ENCODE measurements at regions not wholly inside any gene's neighbourhood (a gene's known extent, or its start where the extent isn't known, plus 50 kb on each side); places are given as distances from the start of the nearest gene placed in this dataset.
"Not testable (repeated sequence)": the region's sequence is repeated elsewhere in the genome, so short reads cannot be mapped to it uniquely, and the experiment has no call there.

DNA sequence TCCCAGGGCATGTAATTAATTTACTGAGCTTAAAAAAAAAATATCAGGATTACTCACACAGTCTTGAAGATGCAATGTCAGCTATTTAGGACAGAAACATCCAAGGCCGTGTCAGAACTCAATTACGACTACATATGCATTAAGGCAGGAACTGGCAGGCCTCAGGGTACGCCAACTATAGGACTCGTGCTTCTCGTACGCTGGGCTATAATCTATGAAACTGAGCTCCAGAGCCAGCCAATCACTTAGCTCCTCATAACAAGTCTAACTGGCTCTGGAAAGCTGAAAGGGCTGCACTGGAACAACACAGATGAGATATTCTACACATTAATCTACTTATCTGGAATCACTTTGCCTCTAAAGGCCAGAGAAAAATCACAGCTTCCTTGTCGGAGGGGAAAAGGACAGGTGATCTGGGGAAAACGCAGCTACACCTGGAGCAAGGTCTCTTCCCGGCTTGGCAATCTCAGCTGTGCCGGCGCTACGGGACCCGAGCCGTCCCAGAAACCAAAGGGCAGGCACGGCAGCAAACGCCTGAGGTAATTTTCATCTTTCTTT lies 212.0 kb downstream of the DEPDC1B start:
- H3K9me3 Mint-ChIP-seq: no peaks in the 10 kb centered on the region
- H3K4me1 Mint-ChIP-seq: no peaks in the 10 kb centered on the region
- no peak overlapping the region for H3K27ac Mint-ChIP-seq
- no peaks in the 10 kb centered on the region for H3K36me3 Mint-ChIP-seq (ENCODE audit: low read depth)
- no peak overlapping the region for H3K4me3 Mint-ChIP-seq
- no peak for ATAC-seq (replicated peaks)
- no peaks in the 10 kb centered on the region for H3K27me3 Mint-ChIP-seq

DNA sequence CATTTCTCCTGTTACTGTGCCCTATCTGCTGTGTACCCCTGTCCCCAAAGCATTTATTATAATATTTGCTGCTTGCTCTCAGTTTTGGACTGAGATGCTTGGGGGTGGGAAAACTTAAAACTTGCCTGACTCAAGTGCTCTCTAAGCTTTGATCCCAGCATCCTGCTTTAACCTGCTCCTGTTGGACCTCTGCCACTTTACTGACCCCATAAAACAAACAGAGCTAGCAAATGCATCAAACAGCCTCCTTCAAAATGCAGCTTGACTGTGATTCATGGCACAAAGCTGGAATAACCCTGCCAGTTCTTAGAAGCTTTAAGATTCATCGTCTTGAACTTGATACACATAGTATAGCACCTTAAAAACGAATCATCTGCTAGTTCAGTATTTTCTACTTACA lies 212.5 kb downstream of the DEPDC1B start:
- Mint-ChIP-seq H3K4me1 (no peaks in the 10 kb centered on the region), H3K9me3 (no peaks in the 10 kb centered on the region), H3K27ac (no peak overlapping the region), H3K27me3 (no peaks in the 10 kb centered on the region), H3K36me3 (ENCODE audit: low read depth) (no peaks in the 10 kb centered on the region), H3K4me3 (no peak overlapping the region)
- ATAC-seq (replicated peaks): no peak

DNA sequence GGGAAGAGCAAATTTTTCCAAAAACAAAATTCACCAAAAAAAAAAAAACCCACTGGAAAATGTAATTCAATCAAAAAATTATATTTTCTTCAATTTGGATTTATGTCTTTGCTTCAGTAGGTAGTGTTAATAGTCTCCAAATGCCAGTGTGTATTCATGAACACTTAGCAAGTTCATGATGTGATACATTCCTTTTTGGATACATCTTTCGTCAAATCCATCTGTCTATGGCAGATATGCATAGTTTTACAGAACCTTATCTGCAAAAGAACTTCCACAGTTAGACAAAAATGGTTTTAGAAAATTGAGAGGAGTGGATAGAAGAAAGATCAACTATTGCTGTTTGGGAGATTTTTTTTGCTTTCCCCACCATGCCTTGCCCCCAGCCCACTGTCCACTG lies 214.6 kb downstream of the DEPDC1B start:
- H3K27me3 Mint-ChIP-seq: no peaks in the 10 kb centered on the region
- no peak overlapping the region for H3K27ac Mint-ChIP-seq
- H3K4me1 Mint-ChIP-seq: no peaks in the 10 kb centered on the region
- no peak overlapping the region for H3K4me3 Mint-ChIP-seq
- H3K36me3 Mint-ChIP-seq (ENCODE audit: low read depth): no peaks in the 10 kb centered on the region
- H3K9me3 Mint-ChIP-seq: no peaks in the 10 kb centered on the region
- no peak for ATAC-seq (replicated peaks)

DNA sequence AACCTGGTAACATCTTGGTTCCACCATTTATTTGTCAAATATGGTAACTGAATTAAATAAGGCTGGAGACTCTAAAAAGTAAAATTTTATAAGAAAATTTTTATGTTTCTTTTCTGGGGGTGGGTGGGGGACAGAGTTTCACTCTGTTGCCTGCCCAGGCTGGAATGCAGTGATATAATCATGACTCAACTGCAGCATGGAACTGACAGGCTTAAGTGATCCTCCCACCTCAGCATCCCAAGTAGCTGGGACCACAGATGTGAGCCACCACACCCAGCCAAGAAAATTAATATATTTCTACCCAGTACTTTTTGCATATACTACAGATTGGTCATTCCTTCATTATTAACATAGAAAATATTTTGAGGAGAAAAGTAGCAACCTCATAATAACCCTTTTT lies 216.9 kb downstream of the DEPDC1B start:
- H3K27me3 Mint-ChIP-seq: no peaks in the 10 kb centered on the region
- H3K4me1 Mint-ChIP-seq: no peaks in the 10 kb centered on the region
- H3K9me3 Mint-ChIP-seq: no peaks in the 10 kb centered on the region
- no peak for ATAC-seq (replicated peaks)
- H3K27ac Mint-ChIP-seq: no peak overlapping the region
- no peaks in the 10 kb centered on the region for H3K36me3 Mint-ChIP-seq (ENCODE audit: low read depth)
- H3K4me3 Mint-ChIP-seq: no peak overlapping the region

DNA sequence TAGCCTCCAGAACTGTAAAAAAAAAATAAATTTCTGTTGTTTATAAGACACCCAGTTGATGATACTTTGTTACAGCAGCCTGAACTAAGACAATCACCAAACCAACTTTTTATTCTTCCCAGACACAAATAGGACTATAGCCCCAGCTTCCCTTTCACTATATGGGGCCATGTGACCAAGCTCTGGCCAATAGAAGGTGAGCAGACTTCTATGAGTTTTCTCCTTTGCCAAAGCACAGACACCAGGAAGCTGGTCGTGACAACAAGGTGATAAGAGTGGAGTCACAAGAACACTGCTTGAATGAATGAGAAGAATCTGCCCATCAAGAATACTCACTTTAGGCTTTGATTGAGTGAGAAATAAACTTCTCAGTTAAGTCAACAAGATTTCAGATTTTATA lies 217.7 kb downstream of the DEPDC1B start:
- H3K4me1 Mint-ChIP-seq: no peaks in the 10 kb centered on the region
- H3K27me3 Mint-ChIP-seq: no peaks in the 10 kb centered on the region
- no peak overlapping the region for H3K4me3 Mint-ChIP-seq
- no peak overlapping the region for H3K27ac Mint-ChIP-seq
- H3K36me3 Mint-ChIP-seq (ENCODE audit: low read depth): no peaks in the 10 kb centered on the region
- ATAC-seq (replicated peaks): no peak
- no peaks in the 10 kb centered on the region for H3K9me3 Mint-ChIP-seq

DNA sequence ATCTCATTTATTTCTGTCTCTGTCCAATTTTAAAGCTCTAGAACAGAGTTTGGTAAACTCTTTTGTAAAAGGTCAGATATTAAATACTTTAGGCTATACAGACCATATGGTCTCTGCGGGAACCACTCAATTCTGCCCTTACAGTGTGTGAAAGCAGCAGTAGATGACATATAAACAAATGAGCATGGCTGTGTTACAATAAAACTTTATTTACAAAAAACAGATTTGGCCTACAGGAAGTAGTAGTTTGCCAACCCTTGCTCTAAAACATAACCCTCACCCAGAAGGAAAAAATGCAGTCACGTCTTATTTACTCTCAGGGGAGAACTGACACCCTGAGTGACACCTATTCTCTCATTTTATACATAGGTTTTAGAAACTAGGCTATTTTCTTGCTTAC lies 220.4 kb downstream of the DEPDC1B start:
- no peak for ATAC-seq (replicated peaks)
- no peaks in the 10 kb centered on the region for H3K27me3 Mint-ChIP-seq
- H3K27ac Mint-ChIP-seq: no peak overlapping the region
- peaks cover 6% of the 10 kb centered on the region for H3K9me3 Mint-ChIP-seq
- no peaks in the 10 kb centered on the region for H3K4me1 Mint-ChIP-seq
- H3K36me3 Mint-ChIP-seq (ENCODE audit: low read depth): no peaks in the 10 kb centered on the region
- no peak overlapping the region for H3K4me3 Mint-ChIP-seq

DNA sequence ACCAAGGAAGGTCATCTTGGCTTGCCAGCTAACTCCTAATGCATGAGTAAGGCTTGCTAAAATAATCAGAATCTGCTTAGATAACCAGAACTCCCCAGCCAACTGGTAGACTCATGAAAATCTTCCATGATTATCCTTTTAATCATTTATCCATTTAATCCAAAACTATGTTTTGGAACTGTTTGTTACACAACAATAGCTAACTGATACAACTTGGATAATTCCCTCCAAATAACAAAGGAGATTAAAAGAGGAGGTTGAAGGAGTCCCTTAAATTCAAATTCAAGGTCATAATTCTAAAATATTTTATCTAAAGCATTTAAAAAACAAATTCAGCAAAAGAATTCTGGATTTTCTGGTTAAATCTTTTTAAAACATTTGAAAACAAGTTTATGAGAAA lies 222.1 kb downstream of the DEPDC1B start:
- Mint-ChIP-seq H3K4me1 (no peaks in the 10 kb centered on the region), H3K9me3 (peaks cover 7% of the 10 kb centered on the region), H3K27me3 (no peaks in the 10 kb centered on the region), H3K27ac (no peak overlapping the region), H3K4me3 (no peak overlapping the region), H3K36me3 (ENCODE audit: low read depth) (no peaks in the 10 kb centered on the region)
- no peak for ATAC-seq (replicated peaks)

DNA sequence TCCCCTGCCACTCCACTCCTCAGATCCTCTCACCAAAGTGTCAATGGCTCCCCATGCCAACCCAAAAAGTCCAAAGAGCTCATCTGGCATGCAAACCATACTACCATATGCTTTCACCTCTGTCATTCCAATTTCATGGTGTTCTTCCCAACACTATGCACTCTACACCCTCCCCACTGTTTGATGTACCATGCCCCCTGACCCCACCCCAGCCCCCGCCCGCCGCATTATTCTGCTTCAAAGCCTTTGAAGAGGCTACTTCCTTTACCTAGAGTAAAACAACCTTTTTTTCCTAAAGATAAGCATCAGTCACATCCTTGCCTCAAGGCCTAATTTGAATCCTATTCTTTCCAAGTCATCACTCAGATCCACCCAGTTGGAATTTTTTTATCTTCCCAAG lies 226.3 kb downstream of the DEPDC1B start:
- H3K4me3 Mint-ChIP-seq: no peak overlapping the region
- H3K27ac Mint-ChIP-seq: no peak overlapping the region
- no peak for ATAC-seq (replicated peaks)
- H3K36me3 Mint-ChIP-seq (ENCODE audit: low read depth): no peaks in the 10 kb centered on the region
- no peaks in the 10 kb centered on the region for H3K4me1 Mint-ChIP-seq
- peaks cover 5% of the 10 kb centered on the region for H3K27me3 Mint-ChIP-seq
- peaks cover 17% of the 10 kb centered on the region for H3K9me3 Mint-ChIP-seq

DNA sequence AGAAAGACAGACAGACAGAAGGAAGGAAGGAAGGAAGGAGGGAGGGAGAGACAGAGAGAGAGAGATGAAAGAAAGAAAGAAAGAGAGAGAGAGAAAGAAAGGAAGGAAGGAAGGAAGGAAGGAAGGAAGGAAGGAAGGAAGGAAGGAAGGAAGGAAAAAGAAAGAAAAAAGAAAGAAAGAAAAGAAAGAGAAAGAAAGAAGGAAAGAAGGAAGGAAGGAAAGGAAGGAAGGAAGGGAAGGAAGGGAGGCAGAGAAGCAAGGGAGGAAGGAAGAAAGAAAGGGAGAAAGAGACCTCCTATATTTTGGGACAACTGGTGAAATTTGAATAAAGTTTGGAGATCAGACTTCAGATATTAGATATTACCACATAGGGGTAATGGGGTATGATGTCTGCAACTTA lies 226.9 kb downstream of the DEPDC1B start:
- not testable (repeated sequence) for H3K36me3 Mint-ChIP-seq (ENCODE audit: low read depth); H3K4me3 Mint-ChIP-seq; ATAC-seq (replicated peaks); H3K27ac Mint-ChIP-seq; H3K27me3 Mint-ChIP-seq; H3K4me1 Mint-ChIP-seq
- H3K9me3 Mint-ChIP-seq: peaks cover 17% of the 10 kb centered on the region

DNA sequence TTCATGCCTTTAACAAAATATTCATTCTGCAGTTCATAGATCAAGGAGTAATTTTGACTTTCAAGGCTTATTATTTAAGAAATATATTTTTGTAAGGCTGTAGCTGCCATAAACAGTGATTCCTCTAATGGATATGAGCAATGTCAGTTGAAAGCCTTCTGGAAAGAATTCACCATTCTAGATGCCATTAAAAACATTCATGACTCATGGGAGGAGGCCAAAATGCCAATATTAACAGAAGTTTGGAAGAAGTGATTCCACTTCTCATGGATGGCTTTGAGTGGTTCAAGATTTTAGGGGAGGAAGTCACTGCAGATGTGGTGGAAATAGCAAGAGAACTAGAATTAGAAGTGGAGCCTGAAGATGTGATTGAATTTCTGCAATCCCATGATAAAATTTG lies 229.1 kb downstream of the DEPDC1B start:
- no peak overlapping the region for H3K27ac Mint-ChIP-seq
- no peaks in the 10 kb centered on the region for H3K4me1 Mint-ChIP-seq
- H3K27me3 Mint-ChIP-seq: peaks cover 5% of the 10 kb centered on the region
- H3K4me3 Mint-ChIP-seq: no peak overlapping the region
- H3K9me3 Mint-ChIP-seq: peaks cover 12% of the 10 kb centered on the region
- H3K36me3 Mint-ChIP-seq (ENCODE audit: low read depth): no peaks in the 10 kb centered on the region
- no peak for ATAC-seq (replicated peaks)

DNA sequence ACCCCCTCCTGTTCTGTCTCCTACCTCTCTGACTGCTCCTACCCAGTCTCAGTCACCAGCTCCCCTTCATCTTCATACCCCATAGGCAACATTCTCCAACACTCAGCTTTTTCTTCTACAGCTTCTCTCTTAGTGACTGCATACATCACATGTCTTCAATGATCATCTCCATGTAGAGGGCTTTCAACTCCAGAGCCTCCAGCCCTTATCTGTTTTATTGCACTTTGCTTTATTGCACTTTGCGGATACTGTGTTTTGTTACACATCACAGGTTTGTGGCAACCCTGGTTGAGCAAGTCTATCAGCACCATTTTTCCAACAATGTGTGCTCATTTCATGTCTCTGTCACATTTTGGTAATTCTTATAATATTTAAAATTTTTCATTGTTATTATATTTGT lies 230.7 kb downstream of the DEPDC1B start:
- Mint-ChIP-seq H3K4me3 (no peak overlapping the region), H3K4me1 (no peaks in the 10 kb centered on the region), H3K36me3 (ENCODE audit: low read depth) (no peaks in the 10 kb centered on the region), H3K9me3 (peaks cover 16% of the 10 kb centered on the region), H3K27me3 (peaks cover 5% of the 10 kb centered on the region), H3K27ac (no peak overlapping the region)
- ATAC-seq (replicated peaks): no peak

DNA sequence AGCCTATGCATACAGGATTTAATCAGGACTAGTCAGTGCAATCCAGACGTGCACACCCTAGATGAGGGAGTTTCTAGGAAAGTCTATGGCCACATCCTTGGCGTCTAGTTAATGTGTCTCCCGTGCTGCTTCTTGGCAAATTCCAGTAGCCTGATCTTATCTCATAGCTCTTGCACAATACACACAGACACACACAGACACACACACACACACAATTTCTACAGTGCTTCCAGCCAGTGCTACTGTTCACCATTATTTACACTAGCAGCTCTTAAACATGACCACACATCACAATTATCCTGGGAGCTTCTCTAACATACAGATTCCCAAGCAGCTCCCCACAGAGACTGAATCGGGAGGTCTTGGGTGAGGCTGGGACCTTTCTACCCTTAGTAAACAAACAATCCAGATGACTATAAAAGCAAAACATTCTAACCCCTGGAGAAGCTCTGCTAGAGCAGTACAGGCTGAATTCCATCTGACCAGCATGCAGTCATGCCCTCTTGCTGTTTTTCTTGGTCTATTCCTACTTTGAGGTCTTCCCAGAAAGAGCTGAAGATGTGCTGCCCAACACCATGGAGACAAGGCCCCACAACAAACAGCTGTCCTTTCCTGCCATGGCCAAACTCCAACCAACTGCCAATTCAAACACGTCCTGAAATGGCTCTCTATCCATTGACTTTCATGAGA lies 236.6 kb downstream of the DEPDC1B start:
- Mint-ChIP-seq H3K9me3 (peaks cover 11% of the 10 kb centered on the region), H3K4me1 (no peaks in the 10 kb centered on the region), H3K4me3 (no peak overlapping the region), H3K27me3 (no peaks in the 10 kb centered on the region), H3K27ac (no peak overlapping the region), H3K36me3 (ENCODE audit: low read depth) (no peaks in the 10 kb centered on the region)
- ATAC-seq (replicated peaks): no peak

DNA sequence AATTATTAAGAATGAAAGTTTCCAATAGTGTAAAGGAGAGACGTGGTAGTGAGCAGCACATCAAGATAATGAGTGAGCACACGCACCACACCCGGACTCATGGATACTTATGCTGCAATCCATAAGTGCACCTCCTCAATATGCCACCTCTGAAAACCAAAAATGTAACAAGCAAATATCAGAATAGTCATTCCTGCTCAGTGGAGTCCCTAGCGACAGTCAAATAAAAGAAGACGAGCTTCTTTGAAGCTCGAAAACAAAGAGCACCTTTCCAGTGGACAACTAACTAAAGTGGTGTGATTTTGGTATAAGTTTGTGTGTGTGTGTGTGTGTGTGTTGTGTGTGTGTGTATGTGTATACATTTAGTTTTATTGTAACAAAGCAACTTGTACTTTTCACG lies 241.3 kb downstream of the DEPDC1B start:
- H3K4me1 Mint-ChIP-seq: no peaks in the 10 kb centered on the region
- no peaks in the 10 kb centered on the region for H3K27me3 Mint-ChIP-seq
- H3K36me3 Mint-ChIP-seq (ENCODE audit: low read depth): no peaks in the 10 kb centered on the region
- no peak for ATAC-seq (replicated peaks)
- peaks cover 4% of the 10 kb centered on the region for H3K9me3 Mint-ChIP-seq
- H3K4me3 Mint-ChIP-seq: no peak overlapping the region
- H3K27ac Mint-ChIP-seq: no peak overlapping the region

DNA sequence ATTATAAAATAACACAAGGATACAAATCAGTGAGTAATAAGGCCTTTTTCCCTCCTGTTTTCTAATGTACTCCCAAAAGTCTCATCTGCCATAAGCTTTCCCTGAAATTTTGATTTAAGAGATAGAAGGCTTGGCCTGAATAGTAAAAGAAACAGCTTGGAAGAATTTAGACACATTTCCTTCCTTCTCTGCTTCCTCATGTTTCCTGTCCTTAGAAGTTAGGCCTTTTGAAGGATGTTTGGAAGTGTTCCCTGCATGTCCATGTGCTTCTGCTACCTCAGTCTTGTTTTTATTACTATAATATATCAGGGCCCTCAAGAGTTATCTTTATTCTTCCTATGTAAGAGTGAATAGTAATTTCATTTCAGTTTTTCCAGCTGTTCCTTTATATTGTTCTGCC lies 242.7 kb downstream of the DEPDC1B start:
- Mint-ChIP-seq H3K4me1 (no peaks in the 10 kb centered on the region), H3K36me3 (ENCODE audit: low read depth) (no peaks in the 10 kb centered on the region), H3K4me3 (no peak overlapping the region), H3K27me3 (no peaks in the 10 kb centered on the region), H3K27ac (no peak overlapping the region), H3K9me3 (peaks cover 4% of the 10 kb centered on the region)
- ATAC-seq (replicated peaks): no peak

DNA sequence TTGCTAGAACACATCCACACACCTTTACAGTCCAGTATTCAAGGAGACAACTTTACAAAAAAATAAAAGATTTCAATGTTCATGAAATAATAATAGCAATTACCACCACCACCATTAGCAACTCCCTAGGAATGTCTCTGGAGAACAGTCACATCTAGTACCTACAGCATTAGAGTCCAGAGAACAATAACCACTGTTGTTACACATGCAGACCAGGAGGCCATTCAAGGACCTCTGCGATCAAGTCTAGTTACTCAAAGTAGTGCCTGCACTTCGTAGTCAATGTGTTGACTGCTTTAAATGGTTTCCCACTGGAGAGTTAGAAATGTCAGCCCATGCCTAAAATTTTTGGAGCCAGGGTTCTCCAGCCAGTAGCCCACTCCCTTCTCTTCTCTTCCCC lies 244.4 kb downstream of the DEPDC1B start:
- no peak overlapping the region for H3K4me3 Mint-ChIP-seq
- no peak overlapping the region for H3K27ac Mint-ChIP-seq
- ATAC-seq (replicated peaks): no peak
- no peaks in the 10 kb centered on the region for H3K27me3 Mint-ChIP-seq
- H3K9me3 Mint-ChIP-seq: peaks cover 4% of the 10 kb centered on the region
- no peaks in the 10 kb centered on the region for H3K4me1 Mint-ChIP-seq
- no peaks in the 10 kb centered on the region for H3K36me3 Mint-ChIP-seq (ENCODE audit: low read depth)

DNA sequence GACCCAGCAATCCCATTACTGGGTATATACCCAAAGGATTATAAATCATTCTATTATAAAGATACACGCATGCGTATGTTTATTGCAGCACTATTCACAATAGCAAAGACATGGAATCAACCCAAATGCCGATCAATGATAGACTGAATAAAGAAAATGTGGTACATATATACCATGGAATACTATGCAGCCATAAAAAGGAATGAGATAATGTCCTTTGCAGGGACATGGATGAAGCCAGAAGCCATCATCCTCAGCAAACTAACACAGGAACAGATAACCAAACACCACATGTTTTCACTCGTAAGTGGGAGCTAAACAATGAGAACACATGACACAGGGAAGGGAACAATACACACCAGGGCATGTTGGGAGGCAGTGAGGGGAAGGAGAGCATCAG lies 245.7 kb downstream of the DEPDC1B start:
- H3K4me3 Mint-ChIP-seq; H3K4me1 Mint-ChIP-seq; H3K36me3 Mint-ChIP-seq (ENCODE audit: low read depth); H3K9me3 Mint-ChIP-seq; H3K27ac Mint-ChIP-seq; ATAC-seq (replicated peaks); H3K27me3 Mint-ChIP-seq: not testable (repeated sequence)
